ENCODE measurements at regions not wholly inside any gene's neighbourhood (a gene's known extent, or its start where the extent isn't known, plus 50 kb on each side); places are given as distances from the start of the nearest gene placed in this dataset.
"Not testable (repeated sequence)": the region's sequence is repeated elsewhere in the genome, so short reads cannot be mapped to it uniquely, and the experiment has no call there.

DNA sequence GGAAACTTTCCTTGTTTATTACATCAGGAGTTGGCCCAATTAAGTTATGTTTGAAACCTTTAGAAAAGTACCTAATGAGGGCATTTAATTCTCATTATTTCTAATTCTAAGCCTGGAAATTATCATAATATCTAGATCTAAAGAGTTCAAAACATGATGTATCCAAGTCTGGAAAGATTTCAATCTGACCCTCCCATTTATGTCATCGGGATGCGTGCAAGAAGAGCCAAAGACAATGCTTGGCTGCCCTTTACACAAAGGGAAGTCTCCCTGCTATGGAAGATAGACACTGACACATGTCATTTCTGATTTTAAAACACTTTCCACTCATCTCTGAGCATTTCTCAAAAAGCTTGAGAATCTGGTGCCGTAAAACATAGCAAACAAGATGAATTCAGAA lies 222.4 kb downstream of the ANTXR2 start:
- in situ Hi-C loops (cut with HindIII; ENCODE audit: low pct_unique_long_range_greater_than_20kb, low sequenced_read_pairs), result no loop called here
- DNase-seq (ENCODE audit: low read depth), result no peak

DNA sequence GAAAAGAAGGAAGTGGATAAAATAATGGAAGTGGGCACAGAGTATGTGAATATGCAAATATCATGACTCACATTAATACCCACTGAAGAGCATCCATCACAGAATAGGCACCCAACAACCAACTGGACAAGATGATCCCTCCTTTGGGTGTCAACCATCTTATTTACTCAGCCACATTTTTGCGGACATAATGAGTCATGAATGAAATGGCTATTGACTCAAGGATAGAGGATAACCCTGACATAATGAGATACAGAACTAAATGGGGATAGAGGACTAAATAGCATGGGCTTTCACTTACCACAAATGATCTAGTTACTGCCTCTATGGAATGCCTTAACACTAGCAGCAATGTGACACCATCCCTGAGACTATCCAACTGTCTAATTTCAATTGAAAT lies 224.7 kb downstream of the ANTXR2 start:
- DNase-seq (ENCODE audit: low read depth), result peak; percentile 17
- in situ Hi-C loops (cut with HindIII; ENCODE audit: low pct_unique_long_range_greater_than_20kb, low sequenced_read_pairs), result no loop called here

DNA sequence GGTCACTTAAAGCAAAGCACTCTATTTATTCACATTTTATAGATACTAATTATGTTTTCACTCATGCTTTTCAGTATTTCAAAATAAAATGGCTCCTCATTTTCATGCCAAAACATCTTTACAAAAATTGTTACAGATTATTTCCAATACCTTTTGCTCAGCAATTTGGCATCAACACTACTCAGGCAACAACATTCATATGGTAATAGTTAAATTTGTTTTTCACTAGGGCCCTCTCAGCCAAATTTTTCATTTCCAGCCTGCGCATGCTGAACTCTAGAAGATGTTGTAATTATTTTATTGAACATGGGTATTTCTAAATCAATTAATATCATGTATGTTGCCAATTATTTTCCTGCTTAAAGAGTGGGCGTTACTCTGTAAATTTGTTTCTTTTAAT lies 225.6 kb downstream of the ANTXR2 start:
- in situ Hi-C loops (cut with HindIII; ENCODE audit: low pct_unique_long_range_greater_than_20kb, low sequenced_read_pairs), result no loop called here
- no peak for DNase-seq (ENCODE audit: low read depth)

DNA sequence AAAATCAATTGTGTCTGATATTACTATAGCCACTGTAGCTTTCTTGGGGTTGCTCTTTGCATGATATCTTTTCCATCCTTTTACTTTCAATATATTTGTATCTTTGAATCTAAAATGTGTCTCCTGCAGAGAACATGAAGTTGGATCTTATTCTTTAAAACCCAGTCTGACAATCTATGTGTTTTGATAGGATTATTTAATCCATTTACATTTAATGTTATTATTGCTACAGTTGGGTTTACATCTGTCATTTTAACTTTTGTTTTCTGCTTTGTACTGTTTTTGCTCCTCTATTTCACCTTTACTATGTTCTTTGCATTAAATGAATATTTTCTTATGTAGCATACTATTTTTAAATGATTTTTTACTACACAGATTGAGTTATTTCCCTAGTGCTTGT lies 230.9 kb downstream of the ANTXR2 start:
- in situ Hi-C loops (cut with HindIII; ENCODE audit: low pct_unique_long_range_greater_than_20kb, low sequenced_read_pairs), result no loop called here
- DNase-seq (ENCODE audit: low read depth), result no peak

DNA sequence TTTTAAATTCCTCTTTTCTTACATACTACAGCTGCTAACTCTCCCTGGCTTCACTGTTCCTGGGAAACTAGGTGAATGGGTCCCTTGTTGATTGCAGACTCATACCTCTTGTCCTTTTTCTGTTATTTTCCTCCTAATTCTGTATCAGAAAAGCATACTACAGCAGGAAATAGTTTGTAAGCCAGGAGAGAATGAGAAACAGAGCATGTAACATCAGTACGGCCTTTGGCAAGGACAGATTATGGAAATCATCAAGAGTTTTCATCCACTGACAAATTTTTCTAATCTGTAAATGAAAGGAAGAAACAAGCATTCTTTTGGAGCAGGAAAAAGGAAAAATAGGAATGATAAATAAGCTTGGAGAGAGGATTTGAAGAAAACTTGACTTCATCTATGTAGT lies 239.2 kb downstream of the ANTXR2 start:
- DNase-seq (ENCODE audit: low read depth), result no peak

DNA sequence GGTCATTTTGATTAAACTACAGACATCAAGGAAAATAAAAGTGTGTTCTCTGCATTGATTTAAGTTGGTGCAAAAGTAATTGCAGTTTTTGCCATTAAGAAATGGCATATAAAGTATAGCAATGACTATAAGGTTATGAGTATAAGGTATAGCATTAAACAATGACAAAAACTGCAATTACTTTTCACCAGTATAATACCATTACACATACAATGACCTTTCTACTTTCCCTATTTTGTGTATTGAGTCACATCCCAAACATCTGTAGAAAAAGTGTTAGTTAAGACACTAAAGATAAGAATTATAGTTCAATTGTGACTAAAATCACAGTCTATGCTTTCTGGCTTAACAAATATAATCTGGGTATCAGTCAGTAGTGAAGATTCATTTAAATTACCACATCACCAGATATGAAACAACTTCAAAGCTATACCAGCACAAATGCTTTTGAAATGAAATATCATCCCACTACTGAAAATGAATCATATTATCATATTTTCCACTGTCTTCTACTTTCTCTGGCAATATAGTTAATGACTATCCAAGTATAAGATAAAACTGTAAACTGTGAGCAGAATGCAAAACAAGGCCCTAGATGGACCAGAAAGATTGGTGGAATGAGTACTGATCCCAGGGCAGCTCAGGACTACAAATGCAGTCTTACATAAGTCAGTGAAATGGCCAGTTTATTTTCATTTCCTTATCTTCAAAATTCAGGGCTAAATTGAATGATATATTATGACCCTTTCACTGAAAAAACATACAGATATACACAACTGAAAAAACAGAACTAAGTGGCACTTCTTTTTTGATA lies 241.1 kb downstream of the ANTXR2 start:
- DNase-seq (ENCODE audit: low read depth), result no peak
- in situ Hi-C loops (cut with HindIII; ENCODE audit: low pct_unique_long_range_greater_than_20kb, low sequenced_read_pairs), result no loop called here

More for the DNA sequence above, 239.2 kb downstream of the ANTXR2 start:
- in situ Hi-C loops (cut with HindIII; ENCODE audit: low pct_unique_long_range_greater_than_20kb, low sequenced_read_pairs), result no loop called here

DNA sequence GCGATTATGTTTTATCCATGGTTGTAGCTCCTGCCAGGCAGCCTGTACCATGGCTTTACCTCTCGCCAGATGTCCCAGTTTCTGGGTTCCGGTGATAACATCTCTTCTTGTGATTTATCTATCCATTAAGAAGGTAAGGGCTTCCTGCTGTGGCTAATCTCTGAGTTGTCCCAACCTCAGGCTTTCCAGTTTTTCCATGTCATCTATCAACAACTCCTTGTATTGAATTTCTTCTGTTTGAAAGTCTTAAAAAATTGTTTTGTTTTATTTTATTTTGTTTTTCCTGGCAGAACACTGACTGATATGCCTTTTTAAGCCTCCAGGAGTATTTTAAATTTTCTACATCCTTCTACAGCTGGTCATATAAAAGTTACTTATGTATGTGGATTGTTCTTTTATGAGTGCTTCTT lies 241.9 kb downstream of the ANTXR2 start:
- in situ Hi-C loops (cut with HindIII; ENCODE audit: low pct_unique_long_range_greater_than_20kb, low sequenced_read_pairs), result no loop called here

DNA sequence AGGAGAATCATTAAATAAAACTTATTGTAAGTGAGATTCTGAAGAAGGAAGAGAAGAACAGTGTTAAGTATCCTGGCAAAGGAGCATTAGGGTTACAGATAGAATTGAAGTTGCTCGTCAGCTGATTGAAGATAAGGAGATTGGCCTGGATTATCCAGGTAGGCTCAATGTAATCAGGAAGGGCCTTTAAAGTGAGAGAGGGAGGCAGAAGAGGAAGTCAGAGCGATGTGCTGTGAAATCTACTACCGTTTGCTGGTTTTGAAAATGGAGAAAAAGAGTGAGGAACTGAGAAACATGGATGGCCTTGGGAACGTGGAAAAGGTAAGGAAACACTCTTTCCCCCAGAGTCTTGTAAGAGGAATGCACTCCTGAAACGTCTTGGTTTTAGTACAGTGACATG lies 245.7 kb downstream of the ANTXR2 start:
- no peak for DNase-seq (ENCODE audit: low read depth)
- in situ Hi-C loops (cut with HindIII; ENCODE audit: low pct_unique_long_range_greater_than_20kb, low sequenced_read_pairs), result no loop called here

More for the DNA sequence above, 241.9 kb downstream of the ANTXR2 start:
- no peak for DNase-seq (ENCODE audit: low read depth)

DNA sequence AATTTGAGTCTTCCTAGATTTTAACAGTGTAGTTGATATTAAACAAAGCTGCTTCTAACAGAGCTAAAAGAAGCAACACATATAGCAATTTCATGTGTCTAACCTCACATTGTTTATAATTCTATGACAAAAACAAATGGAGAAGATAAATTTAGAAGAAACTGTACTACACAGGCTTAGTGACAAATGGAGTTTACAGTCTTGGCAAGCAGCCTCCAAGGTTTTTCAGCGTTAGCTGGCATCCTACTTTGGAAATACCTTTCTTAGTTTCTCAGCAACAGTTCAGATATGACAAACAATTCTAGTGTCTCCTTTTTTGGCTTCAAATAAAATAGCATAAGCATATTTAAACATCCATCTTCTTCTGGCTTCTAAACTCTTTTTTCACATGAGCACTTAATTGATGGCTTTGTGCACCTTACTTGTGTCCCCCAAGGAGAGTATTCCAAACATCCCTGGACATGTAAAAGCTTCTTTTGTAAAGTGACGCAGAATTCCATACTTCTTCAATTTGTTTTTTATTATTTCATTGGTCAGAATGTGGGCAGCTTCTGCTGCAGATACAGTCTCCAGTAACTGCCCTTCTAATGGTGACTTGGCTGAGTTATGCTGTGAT lies 249.8 kb downstream of the ANTXR2 start:
- in situ Hi-C loops (cut with HindIII; ENCODE audit: low pct_unique_long_range_greater_than_20kb, low sequenced_read_pairs), result no loop called here
- no peak for DNase-seq (ENCODE audit: low read depth)

DNA sequence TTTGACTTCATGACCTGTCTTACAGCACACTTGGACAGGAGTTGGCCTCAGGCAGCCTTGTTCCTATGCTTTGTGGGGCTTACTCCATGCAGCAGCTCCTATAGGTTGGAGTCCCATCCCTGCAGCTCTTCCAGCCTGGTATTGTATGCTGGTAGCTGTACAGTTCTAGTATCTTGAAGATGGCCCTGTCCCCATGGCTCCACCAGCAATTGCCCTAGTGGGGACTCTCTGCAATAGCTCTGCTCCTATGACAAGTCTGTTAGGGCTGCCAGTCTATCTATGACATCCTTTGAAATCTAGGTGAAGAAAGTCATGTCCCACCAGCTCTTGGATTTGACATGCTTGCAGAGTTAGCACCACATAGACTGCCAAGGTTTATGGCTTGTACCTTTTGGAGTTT lies 252.6 kb downstream of the ANTXR2 start:
- in situ Hi-C loops (cut with HindIII; ENCODE audit: low pct_unique_long_range_greater_than_20kb, low sequenced_read_pairs), result no loop called here
- no peak for DNase-seq (ENCODE audit: low read depth)

DNA sequence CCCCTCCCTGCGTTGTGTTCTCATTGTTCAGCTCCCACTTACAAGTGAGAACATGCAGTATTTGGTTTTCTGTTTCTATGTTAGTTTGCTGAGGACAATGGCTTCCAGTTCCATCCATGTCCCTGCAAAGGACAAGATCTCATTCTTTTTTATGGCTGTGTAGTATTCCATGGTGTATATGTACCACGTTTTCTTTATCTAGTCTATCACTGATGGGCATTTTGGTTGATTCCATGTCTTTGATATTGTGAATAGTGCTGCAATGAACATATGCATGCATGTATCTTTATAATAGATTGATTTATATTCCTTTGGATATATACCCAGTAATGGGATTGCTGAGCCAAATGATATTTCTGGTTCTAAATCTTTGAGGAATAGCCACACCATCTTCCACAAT lies 265.1 kb downstream of the ANTXR2 start:
- in situ Hi-C loops (cut with HindIII; ENCODE audit: low pct_unique_long_range_greater_than_20kb, low sequenced_read_pairs); DNase-seq (ENCODE audit: low read depth): not testable (repeated sequence)

DNA sequence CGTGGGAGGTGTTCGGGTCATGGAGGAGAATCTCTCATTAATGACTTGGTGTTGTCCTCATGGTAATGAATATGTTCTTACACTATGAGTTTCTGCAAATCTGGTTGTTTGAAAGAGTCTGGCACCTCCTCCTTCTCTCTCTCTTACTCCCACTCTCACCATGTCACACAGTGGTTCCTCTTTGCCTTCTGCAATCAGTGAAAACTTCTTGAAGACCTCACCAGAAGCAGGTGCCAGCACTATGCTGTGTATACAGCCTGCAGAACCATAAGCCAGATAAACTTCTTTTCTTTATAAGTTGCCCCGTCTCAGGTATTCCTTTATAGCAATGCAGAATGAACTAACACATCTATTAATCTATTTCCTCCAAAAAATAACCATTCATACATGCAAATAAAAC lies 275.0 kb downstream of the ANTXR2 start:
- in situ Hi-C loops (cut with HindIII; ENCODE audit: low pct_unique_long_range_greater_than_20kb, low sequenced_read_pairs), result no loop called here
- DNase-seq (ENCODE audit: low read depth), result no peak

DNA sequence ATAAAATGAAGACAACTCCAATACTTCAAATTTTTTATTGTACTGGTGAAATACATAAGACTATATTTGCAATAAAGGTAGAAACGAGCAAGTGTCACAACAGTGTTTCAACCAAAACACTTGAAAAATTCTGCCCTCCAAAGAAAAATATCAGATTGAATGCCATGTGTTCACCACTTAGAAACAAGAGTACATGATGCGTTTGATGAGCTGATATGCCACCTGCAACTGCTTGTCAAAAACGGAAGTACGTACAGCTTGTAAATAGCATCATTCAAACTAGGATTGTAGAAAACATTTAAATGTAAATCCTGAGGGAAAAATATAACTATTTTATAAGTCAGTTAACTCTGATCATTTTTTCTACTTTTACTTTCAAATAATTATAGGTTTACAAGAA lies 276.1 kb downstream of the ANTXR2 start:
- in situ Hi-C loops (cut with HindIII; ENCODE audit: low pct_unique_long_range_greater_than_20kb, low sequenced_read_pairs), result no loop called here
- DNase-seq (ENCODE audit: low read depth), result no peak

DNA sequence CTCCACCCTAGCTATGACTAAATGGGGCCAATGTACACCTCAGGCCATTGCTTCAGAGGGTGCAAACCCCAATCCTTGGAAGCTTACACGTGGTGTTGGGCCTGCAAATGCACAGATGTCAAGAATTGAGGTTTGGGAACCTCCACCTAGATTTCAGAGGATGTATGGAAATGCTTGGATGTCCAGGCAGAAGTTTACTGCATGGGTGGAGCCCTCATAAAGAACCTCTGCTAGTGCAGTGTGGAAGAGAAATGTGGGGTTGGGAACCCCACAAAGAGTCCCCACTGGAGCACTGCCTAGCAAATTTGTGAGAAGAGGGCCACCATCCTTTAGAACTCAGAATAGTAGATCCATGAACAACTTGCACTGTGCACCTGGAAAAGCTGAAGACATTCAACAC lies 284.1 kb downstream of the ANTXR2 start:
- no peak for DNase-seq (ENCODE audit: low read depth)

DNA sequence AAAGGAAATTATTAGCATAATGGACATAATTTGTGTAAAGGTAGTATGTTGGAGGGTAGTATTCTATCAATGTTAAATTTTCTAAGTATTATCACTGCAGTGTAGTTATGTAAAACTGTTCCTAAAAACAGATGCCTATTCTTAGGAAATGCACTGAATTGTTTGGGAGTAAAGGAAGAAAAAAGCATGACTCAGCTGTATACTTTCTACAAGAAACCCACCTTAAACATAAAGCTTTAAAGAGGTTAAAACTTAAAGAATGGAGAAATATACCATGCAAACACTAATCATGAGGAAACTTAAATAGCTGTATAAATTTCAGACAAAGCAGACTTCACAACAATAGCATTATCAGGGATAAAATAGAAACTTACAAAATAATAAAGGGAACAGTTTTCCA lies 292.9 kb downstream of the ANTXR2 start:
- DNase-seq (ENCODE audit: low read depth), result no peak
- in situ Hi-C loops (cut with HindIII; ENCODE audit: low pct_unique_long_range_greater_than_20kb, low sequenced_read_pairs), result no loop called here

More for the DNA sequence above, 284.1 kb downstream of the ANTXR2 start:
- in situ Hi-C loops (cut with HindIII; ENCODE audit: low pct_unique_long_range_greater_than_20kb, low sequenced_read_pairs), result no loop called here

DNA sequence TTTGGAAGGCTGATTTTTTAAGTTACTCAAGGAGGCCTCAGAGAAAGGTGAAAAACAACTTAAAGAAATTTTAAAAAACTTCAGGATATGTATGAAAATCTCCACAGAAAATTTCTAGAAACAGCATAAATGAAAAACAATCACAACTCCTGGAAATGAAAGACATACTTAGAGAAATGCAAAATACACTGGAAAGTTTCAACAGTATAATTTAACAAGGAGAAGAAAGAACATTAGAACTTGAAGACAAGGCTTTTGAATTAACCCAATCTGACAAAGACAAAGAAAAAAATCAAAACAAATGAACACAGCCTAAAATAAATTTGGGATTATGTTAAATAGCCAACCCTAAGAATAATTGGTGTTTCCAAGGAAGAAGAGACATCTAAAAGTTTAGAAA lies 300.5 kb downstream of the ANTXR2 start:
- in situ Hi-C loops (cut with HindIII; ENCODE audit: low pct_unique_long_range_greater_than_20kb, low sequenced_read_pairs), result no loop called here
- no peak for DNase-seq (ENCODE audit: low read depth)

DNA sequence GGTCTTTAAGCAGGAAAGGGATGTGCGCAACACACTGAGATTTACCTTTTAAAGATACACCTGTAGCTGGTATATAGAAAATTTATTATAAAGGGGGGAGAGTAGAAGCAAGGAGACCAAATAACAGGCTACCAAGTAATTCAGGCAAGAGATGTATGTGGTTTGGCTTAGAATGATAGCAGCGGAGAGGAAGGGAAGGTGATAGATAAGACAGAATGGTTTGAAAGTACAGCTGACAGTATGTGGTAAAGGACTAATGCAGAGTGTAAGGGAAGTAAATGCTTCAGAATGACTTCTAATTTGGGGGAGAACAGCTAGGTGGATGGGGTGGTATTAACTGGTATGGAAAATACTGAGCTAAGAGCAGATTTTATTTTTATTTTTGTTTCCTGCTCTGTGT lies 308.9 kb downstream of the ANTXR2 start:
- no peak for DNase-seq (ENCODE audit: low read depth)
- in situ Hi-C loops (cut with HindIII; ENCODE audit: low pct_unique_long_range_greater_than_20kb, low sequenced_read_pairs), result no loop called here

DNA sequence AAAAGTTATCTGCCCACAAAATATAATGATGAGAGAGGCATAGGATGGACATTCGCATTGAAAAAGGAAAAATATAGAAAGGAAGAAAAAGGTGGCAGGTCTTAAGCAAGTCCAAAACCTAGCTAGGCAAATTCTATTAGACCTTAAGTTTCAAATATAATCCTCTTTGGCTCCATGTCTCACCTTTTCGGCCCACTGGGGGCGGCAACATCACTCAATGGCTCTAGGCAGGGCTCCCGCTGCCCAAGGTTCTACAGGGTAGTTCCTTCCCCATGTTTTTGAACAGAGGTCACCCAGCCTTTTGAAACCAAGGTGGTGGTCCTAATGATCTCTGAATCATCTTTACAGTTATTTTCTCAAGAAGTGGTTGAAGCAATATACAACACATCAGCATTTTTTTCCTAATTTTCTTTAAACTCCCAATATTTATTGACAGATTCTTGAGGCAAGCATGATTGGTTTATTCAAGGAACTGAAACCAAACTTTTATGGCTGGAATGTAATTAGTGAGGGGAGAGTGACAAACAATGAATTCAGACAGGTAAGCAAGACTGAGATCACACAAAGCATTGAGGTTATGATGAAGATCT lies 309.4 kb downstream of the ANTXR2 start:
- in situ Hi-C loops (cut with HindIII; ENCODE audit: low pct_unique_long_range_greater_than_20kb, low sequenced_read_pairs), result no loop called here
- DNase-seq (ENCODE audit: low read depth), result no peak

DNA sequence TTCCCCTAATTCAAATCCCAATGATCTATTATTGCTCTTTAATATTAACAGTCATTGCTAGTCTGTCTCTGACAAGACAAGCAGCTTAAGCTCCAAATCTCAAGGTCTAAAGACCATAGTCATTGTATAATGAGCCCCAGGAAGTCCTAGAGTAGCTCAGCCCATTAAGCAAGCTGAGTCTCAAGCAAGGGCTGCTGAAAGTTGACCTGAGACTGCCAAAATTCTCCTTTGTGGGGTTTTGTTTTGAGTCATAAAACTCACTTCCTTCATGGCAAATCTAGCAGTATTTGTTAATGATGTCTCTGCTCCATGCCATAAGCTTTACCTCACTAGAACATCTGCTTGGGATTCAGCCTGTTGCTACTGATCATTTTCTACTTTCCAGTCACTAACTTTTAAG lies 313.2 kb downstream of the ANTXR2 start:
- DNase-seq (ENCODE audit: low read depth), result no peak
- in situ Hi-C loops (cut with HindIII; ENCODE audit: low pct_unique_long_range_greater_than_20kb, low sequenced_read_pairs), result no loop called here

DNA sequence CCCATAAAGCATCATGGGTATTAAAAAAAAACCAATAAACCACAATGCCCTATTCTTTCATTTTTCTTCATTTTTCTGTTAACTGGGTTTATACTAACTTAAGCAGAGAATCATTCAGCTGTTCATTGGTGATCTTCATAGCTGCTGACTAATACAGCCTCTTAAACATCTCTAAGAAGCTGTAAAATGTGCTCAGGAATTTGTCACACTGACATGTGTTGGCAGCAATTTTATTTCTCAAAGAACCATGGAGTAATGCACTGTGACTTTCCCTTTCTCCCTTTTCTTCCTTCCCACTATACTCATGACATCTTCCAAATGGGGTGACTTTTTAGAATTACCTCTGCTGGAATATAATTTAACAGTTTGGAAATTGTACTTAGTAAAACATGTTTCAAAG lies 315.4 kb downstream of the ANTXR2 start:
- in situ Hi-C loops (cut with HindIII; ENCODE audit: low pct_unique_long_range_greater_than_20kb, low sequenced_read_pairs), result no loop called here
- DNase-seq (ENCODE audit: low read depth), result no peak

Data from Caki2 (cell line).